CD14-positive monocyte (primary cell): ENCODE measurements at regions not wholly inside any gene's neighbourhood (a gene's known extent, or its start where the extent isn't known, plus 50 kb on each side); places are given as distances from the start of the nearest gene placed in this dataset.

ENCODE experiments used
- DNase-seq, 3 donors: peaks; one replicate each; pipeline ENCODE4 v3.0.0-alpha.2; 2011 to 2022
- H2AFZ ChIP-seq: 2 replicates; pipeline ENCODE4 v1.6.0; 2012; ENCODE audit warnings: mild to moderate bottlenecking, low read depth, low read length, inconsistent platforms; ENCODE audit not compliant: insufficient read depth, poor library complexity, severe bottlenecking
- H3K27ac ChIP-seq, 2 donors: 1 replicate in 1 of 2; 2 replicates in 1 of 2; pipeline ENCODE4 v1.5.1; 2012 to 2013; ENCODE audit warnings: low read length in 2 of 2, control low read depth in 1 of 2, inconsistent platforms in 1 of 2, low read depth in 1 of 2, mild to moderate bottlenecking in 1 of 2
- H3K27me3 ChIP-seq, 2 donors: one replicate each; pipeline versions ENCODE4 v1.6.0 to v1.6.1; 2011 to 2013; ENCODE audit warnings: low read length in 2 of 2; ENCODE audit not compliant: control insufficient read depth in 2 of 2, insufficient read depth in 2 of 2
- H3K36me3 ChIP-seq, 2 donors: replicated peaks in 1 of 2; 1 replicate in 1 of 2; 2 replicates in 1 of 2; pipeline versions ENCODE4 v1.5.1 to v1.6.1; 2012 to 2013; ENCODE audit warnings: low read length in 2 of 2, control low read depth in 1 of 2, inconsistent platforms in 1 of 2, mild to moderate bottlenecking in 1 of 2; ENCODE audit not compliant: insufficient read depth in 2 of 2, control insufficient read depth in 1 of 2
- H3K4me1 ChIP-seq, 2 donors: 1 replicate in 1 of 2; 2 replicates in 1 of 2; pipeline versions ENCODE4 v1.5.1 to v1.6.1; 2012 to 2013; ENCODE audit warnings: low read length in 2 of 2, control low read depth in 1 of 2, inconsistent platforms in 1 of 2, mild to moderate bottlenecking in 1 of 2, moderate library complexity in 1 of 2; ENCODE audit not compliant: insufficient read depth in 2 of 2, control insufficient read depth in 1 of 2
- H3K4me2 ChIP-seq: replicated peaks from 2 replicates; pipeline ENCODE3; 2012; ENCODE audit warnings: low read length, moderate library complexity, mild to moderate bottlenecking; ENCODE audit not compliant: poor library complexity, severe bottlenecking; ENCODE audit errors: extremely low read depth
- H3K4me3 ChIP-seq, 3 experiments: fragments of 200-600 bp in 1 of 3; sonication (generic) in 1 of 3; replicated peaks in 1 of 3; 1 replicate in 2 of 3; 2 replicates in 1 of 3; pipeline ENCODE4 v1.5.1; 2011 to 2013; ENCODE audit warnings: low read length in 3 of 3, mild to moderate bottlenecking in 3 of 3, control low read depth in 2 of 3, low read depth in 2 of 3, inconsistent platforms in 1 of 3, moderate library complexity in 1 of 3
- H3K79me2 ChIP-seq: 2 replicates; pipeline ENCODE4 v1.6.0; 2012; ENCODE audit warnings: mild to moderate bottlenecking, control low read depth, inconsistent platforms, low read length, moderate library complexity; ENCODE audit not compliant: insufficient read depth
- H3K9ac ChIP-seq: 2 replicates; pipeline ENCODE4 v1.6.0; 2017; ENCODE audit warnings: low read length, mild to moderate bottlenecking; ENCODE audit not compliant: insufficient read depth, poor library complexity, severe bottlenecking
- H3K9me3 ChIP-seq, 2 donors: replicated peaks in 1 of 2; 1 replicate in 1 of 2; 2 replicates in 1 of 2; pipeline versions ENCODE4 v1.5.1 to v1.6.1; 2012 to 2013; ENCODE audit warnings: low read length in 2 of 2, control low read depth in 1 of 2; ENCODE audit not compliant: control insufficient read depth in 1 of 2, insufficient read depth in 1 of 2
- H4K20me1 ChIP-seq: 2 replicates; pipeline ENCODE4 v1.6.0; 2012; ENCODE audit warnings: mild to moderate bottlenecking, low read length, control low read depth, moderate library complexity; ENCODE audit not compliant: insufficient read depth
- H3K27ac Mint-ChIP-seq, 7 donors: one replicate each; pipeline ENCODE4 v1.8.0; 2020; ENCODE audit warnings: mild to moderate bottlenecking in 7 of 7, mixed read lengths in 7 of 7, moderate library complexity in 6 of 7, inconsistent platforms in 2 of 7
- H3K27me3 Mint-ChIP-seq, 3 donors: one replicate each; pipeline ENCODE4 v1.8.0; 2021 to 2022; ENCODE audit warnings: low read depth in 3 of 3, mild to moderate bottlenecking in 3 of 3, mixed read lengths in 3 of 3, moderate library complexity in 3 of 3, inconsistent platforms in 1 of 3
- H3K36me3 Mint-ChIP-seq, 2 donors: one replicate each; pipeline ENCODE4 v1.8.0; 2020; ENCODE audit warnings: mixed read lengths in 2 of 2, inconsistent platforms in 1 of 2, mild to moderate bottlenecking in 1 of 2
- H3K4me1 Mint-ChIP-seq: one replicate; pipeline ENCODE4 v1.8.0; 2020; ENCODE audit warnings: mild to moderate bottlenecking, mixed read lengths
- H3K4me3 Mint-ChIP-seq, 2 donors: one replicate each; pipeline ENCODE4 v1.8.0; 2020; ENCODE audit warnings: mild to moderate bottlenecking in 2 of 2, mixed read lengths in 2 of 2, moderate library complexity in 1 of 2
- H3K9me3 Mint-ChIP-seq, 7 donors: one replicate each; pipeline ENCODE4 v1.8.0; 2020 to 2022; ENCODE audit warnings: mixed read lengths in 7 of 7, mild to moderate bottlenecking in 6 of 7, moderate library complexity in 6 of 7, inconsistent platforms in 2 of 7
- CTCF ChIP-seq: fragments of 200-600 bp; IDR thresholded peaks from one replicate; pipeline ENCODE4 v1.8.0; 2022; ENCODE audit warnings: antibody characterized with exemption, mild to moderate bottlenecking
- WGBS: methylation state at CpG from one replicate; pipeline ENCODE4 v1.1.5; 2013; ENCODE audit warnings: missing lambda C conversion rate; ENCODE audit not compliant: insufficient coverage; 5-methylcytosine and 5-hydroxymethylcytosine counted together
- intact Hi-C, 2 donors: fragments of 100-400 bp; cut with micrococcal nuclease; formaldehyde crosslinking; loops; one replicate each; pipeline versions ENCODE4 v1.15.0 to v1.15.1; 2023

GRCh38 chr2:183829931-183830330, 705.7 kb downstream of the NUP35 start:
- intact Hi-C loops: no loop called here
- Mint-ChIP-seq H3K4me3 (no peak overlapping the region), H3K27me3 (no peaks in the 10 kb centered on the region), H3K36me3 (no peaks in the 10 kb centered on the region), H3K4me1 (no peaks in the 10 kb centered on the region), H3K27ac (no peak overlapping the region), H3K9me3 (peaks cover 5 to 21% (median 10%) of the 10 kb centered on the region in 7 donors)
- Histone ChIP-seq H3K27me3 (no peaks in the 10 kb centered on the region), H2AFZ (no peak overlapping the region), H3K4me3 (no peak overlapping the region), H3K9ac (no peak overlapping the region), H3K79me2 (no peaks in the 10 kb centered on the region), H3K27ac (no peak overlapping the region), H3K9me3 (peaks cover 12 to 16% of the 10 kb centered on the region in 2 donors), H3K4me2 (no peak overlapping the region), H3K4me1 (no peaks in the 10 kb centered on the region), H3K36me3 (no peaks in the 10 kb centered on the region), H4K20me1 (no peaks in the 10 kb centered on the region)
- TF ChIP-seq CTCF: no peak
- WGBS: no CpG with 5 or more reads among the region's 2 CpGs
- no peak for DNase-seq

GRCh38 chr2:183837157-183837556, 712.9 kb downstream of the NUP35 start:
- no peaks in the 10 kb centered on the region for H3K4me1 ChIP-seq
- DNase-seq: no peak
- WGBS: 63% methylated on average over 1 of the region's 2 CpGs
- H3K79me2 ChIP-seq: no peaks in the 10 kb centered on the region
- H3K27ac ChIP-seq: no peak overlapping the region
- H3K9ac ChIP-seq: no peak overlapping the region
- intact Hi-C loops: no loop called here
- no peak overlapping the region for H3K4me2 ChIP-seq
- H3K27ac Mint-ChIP-seq: no peak overlapping the region
- no peaks in the 10 kb centered on the region for H3K27me3 ChIP-seq
- H4K20me1 ChIP-seq: no peaks in the 10 kb centered on the region
- H3K9me3 ChIP-seq: peaks cover 37 to 43% of the 10 kb centered on the region in 2 donors
- TF ChIP-seq CTCF: no peak
- no peaks in the 10 kb centered on the region for H3K27me3 Mint-ChIP-seq
- H3K36me3 Mint-ChIP-seq: no peaks in the 10 kb centered on the region
- no peak overlapping the region for H3K4me3 Mint-ChIP-seq
- no peaks in the 10 kb centered on the region for H3K36me3 ChIP-seq
- H2AFZ ChIP-seq: no peak overlapping the region
- H3K4me3 ChIP-seq: no peak overlapping the region
- H3K9me3 Mint-ChIP-seq: peaks cover 12 to 36% (median 25%) of the 10 kb centered on the region in 7 donors
- no peaks in the 10 kb centered on the region for H3K4me1 Mint-ChIP-seq
